BJ (cell line): ENCODE measurements at regions not wholly inside any gene's neighbourhood (a gene's known extent, or its start where the extent isn't known, plus 50 kb on each side); places are given as distances from the start of the nearest gene placed in this dataset.

Experiments
- CTCF ChIA-PET: fragments of 350-600 bp; formaldehyde crosslinking; extraction: SDS; loops from one replicate; lab custom pipeline; 2021; ENCODE audit warnings: antibody characterized with exemption, inconsistent platforms; lab: Yijun Ruan, JAX
- POLR2A ChIA-PET: fragments of 300-600 bp; sonication (Branson Sonifier 250); formaldehyde crosslinking; extraction: SDS; loops from one replicate; lab custom pipeline; 2021; ENCODE audit warnings: antibody characterized with exemption; lab: Charles Lee
- DNase-seq: peaks from one replicate; pipeline ENCODE4 v3.0.0-alpha.2; 2011; ENCODE audit warnings: low read depth
- H3K27me3 ChIP-seq: 2 replicates; pipeline ENCODE4 v1.6.0; 2011; ENCODE audit warnings: low read length; ENCODE audit not compliant: control insufficient read depth, insufficient read depth
- H3K36me3 ChIP-seq: 2 replicates; pipeline ENCODE4 v1.5.1; 2011; ENCODE audit warnings: low read length; ENCODE audit not compliant: control insufficient read depth, insufficient read depth
- H3K4me3 ChIP-seq: 2 replicates; pipeline ENCODE4 v1.5.1; 2011; ENCODE audit warnings: low read depth, mild to moderate bottlenecking, control low read depth, low read length
- CTCF ChIP-seq: IDR thresholded peaks from 2 replicates; pipeline ENCODE4 v1.5.1; 2011; ENCODE audit warnings: low read depth, mild to moderate bottlenecking, control low read depth, inconsistent platforms, low read length, moderate library complexity; ENCODE audit not compliant: insufficient read depth

- no peak for DNase-seq
- no peak for TF ChIP-seq CTCF
- H3K4me3 ChIP-seq: no peak overlapping the region
- CTCF ChIA-PET: no interaction called here
- no peaks in the 10 kb centered on the region for H3K27me3 ChIP-seq
- POLR2A ChIA-PET: no interaction called here
- no peaks in the 10 kb centered on the region for H3K36me3 ChIP-seq
Measured at GRCh38 chr14:28264306-28264705, 502.3 kb upstream of the FOXG1 start.

- no peaks in the 10 kb centered on the region for H3K27me3 ChIP-seq
- H3K4me3 ChIP-seq: no peak overlapping the region
- ChIA-PET POLR2A (no interaction called here), CTCF (no interaction called here)
- no peaks in the 10 kb centered on the region for H3K36me3 ChIP-seq
- no peak for DNase-seq
- no peak for TF ChIP-seq CTCF
Measured at GRCh38 chr14:28272270-28272669, 494.3 kb upstream of the FOXG1 start.

GRCh38 chr14:28280530-28280929, 486.1 kb upstream of the FOXG1 start:
- CTCF ChIA-PET: no interaction called here

GRCh38 chr14:28280997-28281598, 485.5 kb upstream of the FOXG1 start:
- no peak for TF ChIP-seq CTCF
- no peaks in the 10 kb centered on the region for H3K36me3 ChIP-seq
- CTCF ChIA-PET: no interaction called here
- H3K27me3 ChIP-seq: no peaks in the 10 kb centered on the region
- H3K4me3 ChIP-seq: no peak overlapping the region
- POLR2A ChIA-PET: no interaction called here
- DNase-seq: no peak

More at GRCh38 chr14:28280530-28280929, 486.1 kb upstream of the FOXG1 start:
- no peak for TF ChIP-seq CTCF
- POLR2A ChIA-PET: no interaction called here
- no peak for DNase-seq
- Histone ChIP-seq H3K27me3 (no peaks in the 10 kb centered on the region), H3K4me3 (no peak overlapping the region), H3K36me3 (no peaks in the 10 kb centered on the region)

- Histone ChIP-seq H3K27me3 (no peaks in the 10 kb centered on the region), H3K4me3 (no peak overlapping the region), H3K36me3 (no peaks in the 10 kb centered on the region)
- CTCF ChIA-PET: no interaction called here
- POLR2A ChIA-PET: no interaction called here
- DNase-seq: no peak
- no peak for TF ChIP-seq CTCF
Measured at GRCh38 chr14:28284546-28285300, 481.9 kb upstream of the FOXG1 start.
